GM20000 (cell line): ENCODE measurements at regions not wholly inside any gene's neighbourhood (a gene's known extent, or its start where the extent isn't known, plus 50 kb on each side); places are given as distances from the start of the nearest gene placed in this dataset.

Experiments
- DNase-seq: peaks from one replicate; pipeline ENCODE4 v3.0.0; 2012; ENCODE audit warnings: low spot score
- TF ChIP-seq, protein P1 (sequence below): IDR thresholded peaks from 2 replicates; pipeline ENCODE4 v1.5.1; 2012; ENCODE audit warnings: mild to moderate bottlenecking, control low read depth; ENCODE audit errors: extremely low read depth, missing control alignments

DNA sequence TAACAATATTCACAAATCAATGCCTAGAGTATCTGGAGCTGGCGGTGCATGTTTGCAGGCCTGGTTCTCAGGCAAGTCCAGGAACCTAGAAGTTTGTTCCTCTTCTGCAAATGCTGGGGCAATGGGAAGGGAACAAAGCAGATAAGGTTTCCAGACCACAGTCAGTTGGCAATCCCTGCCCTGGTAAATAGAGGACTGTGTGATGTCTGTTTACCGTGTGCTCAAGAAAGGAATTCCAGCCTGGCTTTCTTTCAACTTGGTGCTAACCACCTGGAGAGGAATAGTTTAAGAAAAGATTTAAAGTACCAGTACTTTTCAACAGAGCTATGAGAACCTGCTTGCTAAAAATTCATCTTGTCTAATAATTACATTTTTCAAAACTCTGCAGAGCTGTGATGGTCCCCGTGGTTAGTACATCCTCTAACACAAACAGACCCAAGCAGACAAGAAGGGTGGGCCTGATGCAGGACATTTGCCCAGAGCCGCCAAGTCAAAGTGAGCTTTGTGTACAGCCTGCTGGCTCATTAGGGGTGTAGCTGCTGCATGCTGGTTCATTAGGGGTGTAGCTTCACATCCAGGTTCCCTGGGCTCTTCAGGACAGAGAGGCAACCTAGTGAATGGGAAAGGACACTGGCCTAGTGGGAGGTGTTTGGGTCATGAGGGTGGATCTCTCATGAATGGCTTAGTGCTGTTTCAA, 220.5 kb downstream of the SQOR start:
- TF ChIP-seq, protein P1, sequence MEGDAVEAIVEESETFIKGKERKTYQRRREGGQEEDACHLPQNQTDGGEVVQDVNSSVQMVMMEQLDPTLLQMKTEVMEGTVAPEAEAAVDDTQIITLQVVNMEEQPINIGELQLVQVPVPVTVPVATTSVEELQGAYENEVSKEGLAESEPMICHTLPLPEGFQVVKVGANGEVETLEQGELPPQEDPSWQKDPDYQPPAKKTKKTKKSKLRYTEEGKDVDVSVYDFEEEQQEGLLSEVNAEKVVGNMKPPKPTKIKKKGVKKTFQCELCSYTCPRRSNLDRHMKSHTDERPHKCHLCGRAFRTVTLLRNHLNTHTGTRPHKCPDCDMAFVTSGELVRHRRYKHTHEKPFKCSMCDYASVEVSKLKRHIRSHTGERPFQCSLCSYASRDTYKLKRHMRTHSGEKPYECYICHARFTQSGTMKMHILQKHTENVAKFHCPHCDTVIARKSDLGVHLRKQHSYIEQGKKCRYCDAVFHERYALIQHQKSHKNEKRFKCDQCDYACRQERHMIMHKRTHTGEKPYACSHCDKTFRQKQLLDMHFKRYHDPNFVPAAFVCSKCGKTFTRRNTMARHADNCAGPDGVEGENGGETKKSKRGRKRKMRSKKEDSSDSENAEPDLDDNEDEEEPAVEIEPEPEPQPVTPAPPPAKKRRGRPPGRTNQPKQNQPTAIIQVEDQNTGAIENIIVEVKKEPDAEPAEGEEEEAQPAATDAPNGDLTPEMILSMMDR: no peak
- DNase-seq: no peak

DNA sequence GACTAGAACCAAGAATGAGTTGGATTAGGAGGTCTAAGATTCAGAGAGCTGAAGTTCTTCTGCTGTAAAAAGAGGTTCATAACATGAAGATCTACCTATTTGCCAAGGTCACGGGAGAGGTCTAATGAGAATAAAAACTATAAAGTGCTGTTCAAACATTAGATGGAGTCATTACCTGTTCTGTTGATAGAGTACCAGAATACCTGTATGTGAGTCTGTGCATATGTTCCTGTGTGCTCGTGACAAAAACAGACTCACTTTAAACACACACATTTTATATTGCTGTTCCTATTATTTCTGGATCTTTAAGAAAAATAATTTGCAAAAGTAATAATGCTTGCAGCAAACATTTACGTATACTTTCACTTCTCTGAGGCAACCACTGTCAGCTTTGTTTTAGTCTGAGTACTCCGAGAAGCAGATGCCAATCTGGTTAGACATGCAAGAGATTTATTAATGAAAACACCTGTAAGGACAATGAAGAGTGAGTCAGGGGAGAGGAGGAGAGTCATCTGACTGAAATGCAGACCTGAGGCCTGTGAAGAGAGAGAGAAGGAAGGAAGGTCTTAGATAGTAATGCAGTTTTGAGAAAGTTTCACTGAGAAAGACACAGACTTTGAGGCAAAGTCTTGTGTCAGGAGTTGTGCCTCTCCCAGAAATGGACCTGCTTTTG, 221.2 kb downstream of the SQOR start:
- TF ChIP-seq, protein P1: no peak
- no peak for DNase-seq

DNA sequence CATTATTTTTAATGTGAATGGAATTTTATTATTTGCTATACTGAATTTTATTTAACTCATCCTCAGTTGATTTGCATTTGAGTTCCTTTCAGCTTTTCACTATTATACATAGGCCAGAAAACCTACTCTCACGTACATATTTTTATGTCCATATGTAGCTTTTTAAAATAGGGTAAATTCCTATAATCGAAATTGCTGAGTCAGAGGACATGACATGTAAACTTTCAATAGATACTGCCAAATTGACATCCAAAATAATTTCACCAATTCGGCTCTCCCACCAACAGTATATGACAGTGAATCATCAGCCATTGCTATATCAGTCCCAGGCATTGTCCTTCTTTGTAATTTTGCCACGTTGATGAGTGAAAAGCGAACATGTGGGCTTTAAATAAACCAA, 222.5 kb downstream of the SQOR start:
- TF ChIP-seq, protein P1: no peak
- DNase-seq: no peak

DNA sequence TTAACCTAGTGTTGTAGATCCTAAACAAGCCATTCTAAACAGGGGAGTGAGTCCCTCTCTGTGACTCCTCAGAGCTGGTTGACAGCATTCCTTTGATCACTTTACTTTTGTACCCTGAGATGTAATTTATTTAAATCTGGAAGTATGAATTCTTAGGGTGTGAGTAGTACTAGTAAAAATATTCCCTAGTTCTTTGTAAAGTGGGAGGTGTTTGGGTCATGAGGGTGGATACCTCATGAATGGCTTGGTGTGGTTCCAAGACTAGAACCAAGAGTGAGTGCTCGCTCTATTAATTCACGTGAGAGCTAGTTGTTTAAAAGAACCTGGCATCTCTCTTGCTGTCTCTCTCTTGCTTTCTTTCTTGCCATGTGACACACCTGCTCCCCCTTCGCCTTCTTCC, 223.7 kb downstream of the SQOR start:
- TF ChIP-seq, protein P1: no peak
- no peak for DNase-seq

DNA sequence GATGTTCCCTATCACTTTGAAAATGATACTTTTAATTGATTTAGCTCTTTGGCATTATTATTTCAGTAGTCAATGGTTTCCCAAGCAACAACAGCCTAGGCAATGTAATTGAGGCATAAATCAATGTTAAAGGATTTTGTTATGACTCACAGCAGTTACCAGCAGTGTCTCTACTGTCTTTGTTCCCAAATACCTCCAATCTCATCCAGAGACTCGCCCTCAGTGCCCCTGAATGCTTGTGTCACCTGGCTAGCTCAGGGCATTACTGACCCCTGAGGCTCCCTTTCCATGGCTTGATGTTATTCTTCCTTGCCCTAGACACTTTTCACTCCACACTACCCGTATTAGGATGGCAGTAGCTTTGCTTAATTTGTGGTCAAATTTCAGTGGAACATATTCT, 227.2 kb downstream of the SQOR start:
- TF ChIP-seq, protein P1: no peak
- DNase-seq: no peak

DNA sequence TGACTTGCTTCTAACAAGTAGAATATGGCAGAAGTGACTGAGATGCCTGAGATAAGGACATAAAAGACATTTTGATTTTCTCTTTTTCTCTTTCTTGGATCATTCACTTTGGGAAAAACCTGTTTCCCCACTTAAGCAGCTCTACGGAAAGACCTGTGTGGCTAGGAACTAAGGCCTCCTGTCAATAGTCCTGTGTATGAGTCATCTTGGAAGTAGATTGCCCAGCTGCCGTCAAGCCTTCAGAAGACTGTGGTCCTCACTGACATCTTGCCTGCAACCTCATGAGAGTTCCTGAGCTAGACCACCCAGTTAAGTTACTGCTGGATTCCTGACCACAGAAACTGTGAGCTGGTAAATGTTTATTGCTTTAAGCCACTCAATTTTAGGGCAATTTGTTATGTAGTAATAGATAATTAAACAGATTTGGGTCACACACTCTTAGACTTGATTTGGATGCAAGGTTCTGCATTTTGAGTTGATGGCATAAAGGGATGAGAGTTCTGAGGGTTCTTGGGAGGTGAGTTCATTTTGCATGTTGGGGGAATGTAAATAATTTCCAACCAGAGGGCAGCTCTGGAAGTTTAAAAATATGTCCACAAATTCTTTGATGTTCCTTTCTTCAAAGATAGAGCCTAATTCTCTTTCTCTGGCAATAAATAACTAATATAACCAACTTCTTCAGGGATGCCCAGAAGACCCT, 229.2 kb downstream of the SQOR start:
- DNase-seq: no peak
- TF ChIP-seq, protein P1: no peak

DNA sequence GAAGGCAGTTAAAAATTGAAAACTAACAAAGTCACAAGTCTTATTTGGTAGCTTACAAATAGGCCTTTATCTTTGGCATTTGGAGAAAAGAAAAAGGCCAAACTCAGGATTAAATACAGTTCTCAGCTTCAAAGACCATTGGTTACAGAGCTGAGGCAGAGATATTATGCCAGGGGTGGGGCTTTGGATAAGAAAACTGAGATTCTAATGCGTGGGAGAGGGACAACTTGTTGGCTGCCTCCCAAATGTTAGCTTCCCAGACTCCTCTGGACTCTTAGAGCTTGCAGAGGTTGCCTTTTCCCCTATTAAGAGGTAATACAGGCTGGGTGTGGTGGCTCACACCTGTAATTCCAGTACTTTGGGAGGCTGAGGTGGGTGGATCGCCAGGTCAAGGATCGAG, 231.8 kb downstream of the SQOR start:
- DNase-seq: no peak
- TF ChIP-seq, protein P1: no peak
